Gastroesophageal sphincter (tissue), 3 donors: ENCODE measurements at regions not wholly inside any gene's neighbourhood (a gene's known extent, or its start where the extent isn't known, plus 50 kb on each side); places are given as distances from the start of the nearest gene placed in this dataset.

Experiments used
- EP300 ChIP-seq: sonication (generic); formaldehyde crosslinking; IDR thresholded peaks from one replicate; pipeline ENCODE4 v1.6.1; 2017; ENCODE audit warnings: antibody characterized with exemption, mild to moderate bottlenecking
- POLR2A ChIP-seq, 2 donors: fragments of 450-650 bp; IDR thresholded peaks; one replicate each; pipeline ENCODE4 v1.6.1; 2017; ENCODE audit warnings: antibody characterized with exemption in 2 of 2, mild to moderate bottlenecking in 2 of 2, moderate library complexity in 1 of 2
- POLR2AphosphoS5 ChIP-seq: sonication (generic); formaldehyde crosslinking; IDR thresholded peaks from one replicate; pipeline ENCODE4 v1.6.1; 2017; ENCODE audit warnings: antibody characterized with exemption
- TF ChIP-seq, protein P1 (sequence below), 4 experiments: fragments of 200-600 bp in 2 of 4; fragments of 450-650 bp in 2 of 4; sonication (generic) in 1 of 4; IDR thresholded peaks; one replicate each; pipeline ENCODE4 v1.5.1; 2017 to 2019; ENCODE audit warnings: antibody characterized with exemption in 4 of 4, mild to moderate bottlenecking in 2 of 4, moderate library complexity in 2 of 4

DNA sequence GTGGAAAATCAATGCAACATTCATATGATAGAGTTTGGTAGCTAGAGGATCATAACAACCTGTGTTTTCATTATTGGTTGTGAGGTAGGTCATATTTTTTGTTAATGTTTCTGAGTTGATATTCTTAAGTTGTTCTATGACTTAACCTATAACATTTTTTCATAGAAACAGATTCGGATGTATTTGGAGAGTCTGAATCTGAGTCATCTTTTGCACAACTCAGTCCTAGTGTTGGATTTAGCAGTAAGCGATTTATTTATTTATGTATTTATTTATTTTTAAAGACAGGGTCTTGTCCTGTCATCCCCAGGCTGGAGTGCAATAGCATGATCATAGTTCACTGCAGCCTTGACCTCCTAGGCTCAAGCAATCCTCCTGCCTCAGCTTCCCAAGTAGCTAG is 292.8 kb upstream of the ZNF717 start:
- TF ChIP-seq, protein P1, sequence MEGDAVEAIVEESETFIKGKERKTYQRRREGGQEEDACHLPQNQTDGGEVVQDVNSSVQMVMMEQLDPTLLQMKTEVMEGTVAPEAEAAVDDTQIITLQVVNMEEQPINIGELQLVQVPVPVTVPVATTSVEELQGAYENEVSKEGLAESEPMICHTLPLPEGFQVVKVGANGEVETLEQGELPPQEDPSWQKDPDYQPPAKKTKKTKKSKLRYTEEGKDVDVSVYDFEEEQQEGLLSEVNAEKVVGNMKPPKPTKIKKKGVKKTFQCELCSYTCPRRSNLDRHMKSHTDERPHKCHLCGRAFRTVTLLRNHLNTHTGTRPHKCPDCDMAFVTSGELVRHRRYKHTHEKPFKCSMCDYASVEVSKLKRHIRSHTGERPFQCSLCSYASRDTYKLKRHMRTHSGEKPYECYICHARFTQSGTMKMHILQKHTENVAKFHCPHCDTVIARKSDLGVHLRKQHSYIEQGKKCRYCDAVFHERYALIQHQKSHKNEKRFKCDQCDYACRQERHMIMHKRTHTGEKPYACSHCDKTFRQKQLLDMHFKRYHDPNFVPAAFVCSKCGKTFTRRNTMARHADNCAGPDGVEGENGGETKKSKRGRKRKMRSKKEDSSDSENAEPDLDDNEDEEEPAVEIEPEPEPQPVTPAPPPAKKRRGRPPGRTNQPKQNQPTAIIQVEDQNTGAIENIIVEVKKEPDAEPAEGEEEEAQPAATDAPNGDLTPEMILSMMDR (IDR thresholded peaks at IDR 0.05): no peak
- TF ChIP-seq POLR2AphosphoS5 (no peak), POLR2A (IDR thresholded peaks at IDR 0.05) (no peak), EP300 (no peak)
